ENCODE measurements at regions not wholly inside any gene's neighbourhood (a gene's known extent, or its start where the extent isn't known, plus 50 kb on each side); places are given as distances from the start of the nearest gene placed in this dataset.
A peak's percentile ranks its signal among the peaks of the same experiment; 100 is the strongest.

DNA sequence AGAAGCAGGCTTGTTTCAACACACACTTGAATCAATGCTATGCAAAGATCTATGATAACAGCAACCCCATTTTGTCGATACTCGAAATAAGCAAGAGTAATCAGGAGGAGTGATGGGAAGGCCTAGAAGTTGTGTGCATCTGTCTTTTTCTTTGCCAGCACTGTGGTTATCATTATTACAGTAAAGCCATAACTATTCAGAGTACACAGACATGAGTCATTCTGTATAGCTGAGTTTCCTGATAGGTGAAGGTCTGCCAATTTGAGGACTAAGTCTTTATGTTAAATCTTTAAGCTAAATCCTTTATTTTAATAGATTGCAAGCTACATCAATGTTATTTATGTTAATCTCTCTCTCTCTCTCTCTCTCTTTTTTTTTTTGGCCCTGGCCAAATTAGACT lies 1344.4 kb upstream of the CELF4 start:
- H3K4ac ChIP-seq (ENCODE audit: low read depth in 1 of 2, low read length in 2 of 2), result no peak overlapping the region
- no peak overlapping the region for H3K14ac ChIP-seq (ENCODE audit: low read length in 2 of 2)
- no peaks in the 10 kb centered on the region for H3K79me1 ChIP-seq (replicated peaks; ENCODE audit: low read length, poor library complexity, severe bottlenecking)
- no peak overlapping the region for H3K18ac ChIP-seq (ENCODE audit: low read depth in 1 of 2, low read length in 2 of 2)
- H3K27ac ChIP-seq (ENCODE audit: low read length, poor library complexity, severe bottlenecking), result no peak overlapping the region
- H3K9ac ChIP-seq (ENCODE audit: low read length), result no peak overlapping the region
- H2BK120ac ChIP-seq (ENCODE audit: low read depth, low read length), result no peak overlapping the region
- no peak overlapping the region for H3K4me2 ChIP-seq (ENCODE audit: low read length, poor library complexity, severe bottlenecking)
- H3K36me3 ChIP-seq (ENCODE audit: control insufficient read depth in 1 of 2, insufficient read depth in 2 of 2, low read depth in 1 of 2, low read length in 2 of 2), result no peaks in the 10 kb centered on the region
- H3K4me3 ChIP-seq (ENCODE audit: insufficient read depth in 1 of 2, low read depth in 1 of 2, low read length in 2 of 2), result no peak overlapping the region
- WGBS, result 100% methylated on average over 1 of the region's 2 CpGs
- no peak overlapping the region for H4K8ac ChIP-seq (ENCODE audit: low read length)
- no peaks in the 10 kb centered on the region for H3K9me3 ChIP-seq (ENCODE audit: control insufficient read depth, low read length)
- no peaks in the 10 kb centered on the region for H3K4me1 ChIP-seq (ENCODE audit: control insufficient read depth, insufficient read depth, low read depth, low read length)
- H3K23ac ChIP-seq (ENCODE audit: low read length in 2 of 2), result no peak overlapping the region
- H2BK15ac ChIP-seq (ENCODE audit: low read depth, poor library complexity, severe bottlenecking), result no peak overlapping the region
- H2AK5ac ChIP-seq (ENCODE audit: low read length, severe bottlenecking), result no peak overlapping the region
- no peaks in the 10 kb centered on the region for H3K27me3 ChIP-seq (ENCODE audit: control insufficient read depth in 1 of 2, insufficient read depth in 1 of 2, low read length in 2 of 2)
- no peak overlapping the region for H4K91ac ChIP-seq (ENCODE audit: low read length)
- no peak overlapping the region for H2AFZ ChIP-seq (ENCODE audit: low read depth, low read length)
- H2BK5ac ChIP-seq (ENCODE audit: low read depth, low read length, poor library complexity, severe bottlenecking), result no peak overlapping the region
- DNase-seq, result no peak
- H2BK12ac ChIP-seq (ENCODE audit: low read length in 2 of 2), result no peak overlapping the region

DNA sequence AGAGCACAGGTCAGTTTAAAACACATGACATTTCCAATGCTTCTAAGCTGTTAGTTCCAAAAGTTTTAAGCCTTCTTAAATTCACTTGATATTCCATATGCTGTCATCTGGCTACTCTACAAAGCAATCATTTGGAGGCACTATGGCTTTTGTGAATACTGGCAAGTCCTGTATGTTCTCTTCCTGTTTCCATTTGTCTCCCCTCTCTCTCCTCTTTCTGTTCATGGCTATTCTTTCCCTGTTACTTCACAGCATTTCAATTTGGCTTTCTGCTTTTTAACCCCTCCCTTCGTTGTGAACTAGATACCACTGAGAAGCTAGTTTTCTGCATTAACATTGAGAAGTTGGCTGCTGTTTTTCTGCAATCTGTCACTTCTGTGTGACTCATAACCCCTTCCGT lies 1337.2 kb upstream of the CELF4 start:
- H3K14ac ChIP-seq (ENCODE audit: low read length in 2 of 2), result no peak overlapping the region
- no peak overlapping the region for H3K27ac ChIP-seq (ENCODE audit: low read length, poor library complexity, severe bottlenecking)
- no peak overlapping the region for H3K9ac ChIP-seq (ENCODE audit: low read length)
- no peak overlapping the region for H3K4me2 ChIP-seq (ENCODE audit: low read length, poor library complexity, severe bottlenecking)
- no peak overlapping the region for H2BK120ac ChIP-seq (ENCODE audit: low read depth, low read length)
- no peak overlapping the region for H4K8ac ChIP-seq (ENCODE audit: low read length)
- no peak overlapping the region for H3K4ac ChIP-seq (ENCODE audit: low read depth in 1 of 2, low read length in 2 of 2)
- no peak overlapping the region for H2BK5ac ChIP-seq (ENCODE audit: low read depth, low read length, poor library complexity, severe bottlenecking)
- no peaks in the 10 kb centered on the region for H3K79me1 ChIP-seq (replicated peaks; ENCODE audit: low read length, poor library complexity, severe bottlenecking)
- peak; percentile 31 for DNase-seq
- H3K23ac ChIP-seq (ENCODE audit: low read length in 2 of 2), result no peak overlapping the region
- no peak overlapping the region for H2AK5ac ChIP-seq (ENCODE audit: low read length, severe bottlenecking)
- WGBS, result 5% methylated on average over 2 of the region's 2 CpGs
- H3K9me3 ChIP-seq (ENCODE audit: control insufficient read depth, low read length), result peaks cover 4% of the 10 kb centered on the region
- no peak overlapping the region for H3K4me3 ChIP-seq (ENCODE audit: insufficient read depth in 1 of 2, low read depth in 1 of 2, low read length in 2 of 2)
- H3K18ac ChIP-seq (ENCODE audit: low read depth in 1 of 2, low read length in 2 of 2), result no peak overlapping the region
- no peaks in the 10 kb centered on the region for H3K4me1 ChIP-seq (ENCODE audit: control insufficient read depth, insufficient read depth, low read depth, low read length)
- no peak overlapping the region for H2BK12ac ChIP-seq (ENCODE audit: low read length in 2 of 2)
- no peaks in the 10 kb centered on the region for H3K36me3 ChIP-seq (ENCODE audit: control insufficient read depth in 1 of 2, insufficient read depth in 2 of 2, low read depth in 1 of 2, low read length in 2 of 2)
- H4K91ac ChIP-seq (ENCODE audit: low read length), result no peak overlapping the region
- no peaks in the 10 kb centered on the region for H3K27me3 ChIP-seq (ENCODE audit: control insufficient read depth in 1 of 2, insufficient read depth in 1 of 2, low read length in 2 of 2)
- H2AFZ ChIP-seq (ENCODE audit: low read depth, low read length), result no peak overlapping the region
- H2BK15ac ChIP-seq (ENCODE audit: low read depth, poor library complexity, severe bottlenecking), result no peak overlapping the region

DNA sequence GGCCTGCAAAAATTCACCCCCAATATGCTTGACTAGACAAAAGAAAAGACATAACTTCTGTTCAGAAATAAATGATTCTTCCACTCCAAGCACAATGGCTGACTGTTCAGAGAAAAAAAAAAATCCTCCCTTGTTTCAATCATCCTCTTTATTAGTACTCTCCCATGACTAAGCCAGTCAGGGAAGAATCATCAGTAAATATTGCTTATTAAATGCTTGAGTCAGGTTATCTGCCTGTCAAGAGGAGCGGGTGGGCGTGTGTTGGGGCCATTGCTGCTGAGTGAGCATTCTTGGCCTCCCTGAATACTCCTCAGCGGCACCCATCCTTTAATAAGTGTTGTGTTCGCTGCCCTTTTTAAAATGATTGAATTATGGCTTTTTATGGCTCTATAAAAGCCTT lies 1334.8 kb upstream of the CELF4 start:
- no peak for DNase-seq
- WGBS, result 83% methylated on average over 4 of the region's 4 CpGs
- no peak overlapping the region for H2BK15ac ChIP-seq (ENCODE audit: low read depth, poor library complexity, severe bottlenecking)
- H3K4ac ChIP-seq (ENCODE audit: low read depth in 1 of 2, low read length in 2 of 2), result no peak overlapping the region
- no peaks in the 10 kb centered on the region for H3K36me3 ChIP-seq (ENCODE audit: control insufficient read depth in 1 of 2, insufficient read depth in 2 of 2, low read depth in 1 of 2, low read length in 2 of 2)
- no peak overlapping the region for H4K8ac ChIP-seq (ENCODE audit: low read length)
- no peak overlapping the region for H3K4me3 ChIP-seq (ENCODE audit: insufficient read depth in 1 of 2, low read depth in 1 of 2, low read length in 2 of 2)
- H2AFZ ChIP-seq (ENCODE audit: low read depth, low read length), result no peak overlapping the region
- no peak overlapping the region for H3K18ac ChIP-seq (ENCODE audit: low read depth in 1 of 2, low read length in 2 of 2)
- H3K27ac ChIP-seq (ENCODE audit: low read length, poor library complexity, severe bottlenecking), result no peak overlapping the region
- H3K4me1 ChIP-seq (ENCODE audit: control insufficient read depth, insufficient read depth, low read depth, low read length), result no peaks in the 10 kb centered on the region
- H3K27me3 ChIP-seq (ENCODE audit: control insufficient read depth in 1 of 2, insufficient read depth in 1 of 2, low read length in 2 of 2), result no peaks in the 10 kb centered on the region
- no peak overlapping the region for H2BK12ac ChIP-seq (ENCODE audit: low read length in 2 of 2)
- no peak overlapping the region for H4K91ac ChIP-seq (ENCODE audit: low read length)
- H3K4me2 ChIP-seq (ENCODE audit: low read length, poor library complexity, severe bottlenecking), result no peak overlapping the region
- H3K9ac ChIP-seq (ENCODE audit: low read length), result no peak overlapping the region
- no peaks in the 10 kb centered on the region for H3K79me1 ChIP-seq (replicated peaks; ENCODE audit: low read length, poor library complexity, severe bottlenecking)
- no peak overlapping the region for H3K14ac ChIP-seq (ENCODE audit: low read length in 2 of 2)
- no peak overlapping the region for H3K23ac ChIP-seq (ENCODE audit: low read length in 2 of 2)
- no peak overlapping the region for H2BK5ac ChIP-seq (ENCODE audit: low read depth, low read length, poor library complexity, severe bottlenecking)
- no peak overlapping the region for H2AK5ac ChIP-seq (ENCODE audit: low read length, severe bottlenecking)
- H3K9me3 ChIP-seq (ENCODE audit: control insufficient read depth, low read length), result peaks cover 4% of the 10 kb centered on the region
- no peak overlapping the region for H2BK120ac ChIP-seq (ENCODE audit: low read depth, low read length)

DNA sequence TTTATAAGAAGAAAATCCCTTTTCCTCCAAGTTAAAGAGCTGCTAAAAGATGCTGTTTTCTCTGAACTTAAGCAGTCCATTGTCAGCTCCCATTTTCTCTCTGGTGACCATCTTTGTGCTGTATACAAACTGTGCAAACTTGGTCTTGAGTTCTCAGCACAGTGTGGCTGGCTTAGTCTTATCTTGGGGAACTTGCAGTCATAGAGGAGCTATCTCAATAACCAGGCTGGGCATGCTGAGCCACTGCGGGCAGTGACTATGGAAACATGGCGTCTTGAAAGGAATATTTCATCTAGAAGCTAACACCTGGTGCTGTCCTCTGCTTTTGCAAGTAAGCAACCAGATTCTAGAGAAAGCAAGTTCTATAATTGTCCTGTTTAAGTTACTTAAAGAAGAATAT lies 1334.4 kb upstream of the CELF4 start:
- Histone ChIP-seq H3K18ac (ENCODE audit: low read depth in 1 of 2, low read length in 2 of 2) (no peak overlapping the region), H3K36me3 (ENCODE audit: control insufficient read depth in 1 of 2, insufficient read depth in 2 of 2, low read depth in 1 of 2, low read length in 2 of 2) (no peaks in the 10 kb centered on the region), H3K4me2 (ENCODE audit: low read length, poor library complexity, severe bottlenecking) (no peak overlapping the region), H3K4me3 (ENCODE audit: insufficient read depth in 1 of 2, low read depth in 1 of 2, low read length in 2 of 2) (no peak overlapping the region), H3K4ac (ENCODE audit: low read depth in 1 of 2, low read length in 2 of 2) (no peak overlapping the region), H4K8ac (ENCODE audit: low read length) (no peak overlapping the region), H3K4me1 (ENCODE audit: control insufficient read depth, insufficient read depth, low read depth, low read length) (no peaks in the 10 kb centered on the region), H3K9me3 (ENCODE audit: control insufficient read depth, low read length) (peaks cover 4% of the 10 kb centered on the region), H2AFZ (ENCODE audit: low read depth, low read length) (no peak overlapping the region), H3K23ac (ENCODE audit: low read length in 2 of 2) (no peak overlapping the region), H3K27ac (ENCODE audit: low read length, poor library complexity, severe bottlenecking) (no peak overlapping the region), H2AK5ac (ENCODE audit: low read length, severe bottlenecking) (no peak overlapping the region), H3K79me1 (replicated peaks; ENCODE audit: low read length, poor library complexity, severe bottlenecking) (no peaks in the 10 kb centered on the region), H3K14ac (ENCODE audit: low read length in 2 of 2) (no peak overlapping the region), H4K91ac (ENCODE audit: low read length) (no peak overlapping the region), H3K27me3 (ENCODE audit: control insufficient read depth in 1 of 2, insufficient read depth in 1 of 2, low read length in 2 of 2) (no peaks in the 10 kb centered on the region), H2BK5ac (ENCODE audit: low read depth, low read length, poor library complexity, severe bottlenecking) (no peak overlapping the region), H2BK15ac (ENCODE audit: low read depth, poor library complexity, severe bottlenecking) (no peak overlapping the region), H3K9ac (ENCODE audit: low read length) (no peak overlapping the region), H2BK12ac (ENCODE audit: low read length in 2 of 2) (no peak overlapping the region), H2BK120ac (ENCODE audit: low read depth, low read length) (no peak overlapping the region)
- 92% methylated on average over 2 of the region's 2 CpGs for WGBS
- DNase-seq, result no peak
